Mammary epithelial cell (primary cell): ENCODE measurements at regions not wholly inside any gene's neighbourhood (a gene's known extent, or its start where the extent isn't known, plus 50 kb on each side); places are given as distances from the start of the nearest gene placed in this dataset.

Experiments used
- EZH2 ChIP-seq: IDR thresholded peaks from 2 replicates; pipeline ENCODE4 v1.6.1; 2012; ENCODE audit warnings: low read length, inconsistent platforms, borderline replicate concordance
- TF ChIP-seq, protein P1 (sequence below), 2 donors: IDR thresholded peaks in 1 of 2; conservative IDR thresholded peaks in 1 of 2; 2 replicates each; pipeline ENCODE4 v1.5.1; 2011 to 2012; ENCODE audit warnings: inconsistent platforms in 2 of 2, low read length in 2 of 2, mild to moderate bottlenecking in 2 of 2, control low read depth in 1 of 2, low read depth in 1 of 2; ENCODE audit not compliant: insufficient read depth in 1 of 2; ENCODE audit errors: extremely low read depth in 1 of 2

DNA sequence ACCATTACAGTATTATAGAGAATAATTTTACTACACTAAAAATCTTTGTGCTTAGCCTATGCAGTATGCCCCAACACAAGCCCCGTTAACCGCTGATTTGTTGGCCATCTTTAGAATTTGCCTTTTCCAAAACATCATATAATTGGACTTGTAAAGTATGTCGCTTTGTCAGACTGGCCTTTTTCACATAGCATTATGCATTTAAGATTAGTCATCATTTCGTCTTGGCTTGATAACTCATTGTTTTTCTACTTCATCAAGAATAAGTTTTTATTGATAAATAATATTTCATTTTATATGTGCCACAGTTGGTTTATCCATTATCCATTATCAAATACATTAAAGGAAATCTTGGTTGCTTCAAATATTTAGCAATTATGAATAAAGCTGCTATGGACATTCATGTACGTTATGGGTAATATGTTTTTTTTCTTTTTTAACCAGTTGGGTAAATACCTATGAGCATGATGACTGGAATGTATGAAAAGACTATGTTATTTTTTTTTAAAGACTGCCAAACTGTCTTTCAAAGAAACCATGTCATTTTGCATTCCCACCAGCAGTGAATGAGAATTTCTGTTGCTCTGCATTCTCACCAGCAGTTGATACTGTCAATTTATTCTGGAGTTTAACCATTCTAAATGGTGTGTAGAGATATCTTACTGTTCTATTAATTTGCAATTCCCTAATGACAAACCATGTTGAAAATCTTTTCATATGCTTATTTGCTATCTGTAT, 273.1 kb upstream of the KCND2 start:
- TF ChIP-seq, protein P1, sequence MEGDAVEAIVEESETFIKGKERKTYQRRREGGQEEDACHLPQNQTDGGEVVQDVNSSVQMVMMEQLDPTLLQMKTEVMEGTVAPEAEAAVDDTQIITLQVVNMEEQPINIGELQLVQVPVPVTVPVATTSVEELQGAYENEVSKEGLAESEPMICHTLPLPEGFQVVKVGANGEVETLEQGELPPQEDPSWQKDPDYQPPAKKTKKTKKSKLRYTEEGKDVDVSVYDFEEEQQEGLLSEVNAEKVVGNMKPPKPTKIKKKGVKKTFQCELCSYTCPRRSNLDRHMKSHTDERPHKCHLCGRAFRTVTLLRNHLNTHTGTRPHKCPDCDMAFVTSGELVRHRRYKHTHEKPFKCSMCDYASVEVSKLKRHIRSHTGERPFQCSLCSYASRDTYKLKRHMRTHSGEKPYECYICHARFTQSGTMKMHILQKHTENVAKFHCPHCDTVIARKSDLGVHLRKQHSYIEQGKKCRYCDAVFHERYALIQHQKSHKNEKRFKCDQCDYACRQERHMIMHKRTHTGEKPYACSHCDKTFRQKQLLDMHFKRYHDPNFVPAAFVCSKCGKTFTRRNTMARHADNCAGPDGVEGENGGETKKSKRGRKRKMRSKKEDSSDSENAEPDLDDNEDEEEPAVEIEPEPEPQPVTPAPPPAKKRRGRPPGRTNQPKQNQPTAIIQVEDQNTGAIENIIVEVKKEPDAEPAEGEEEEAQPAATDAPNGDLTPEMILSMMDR (conservative IDR thresholded peaks at IDR 0.05 in 1 of 2, IDR thresholded peaks at IDR 0.05 in 1 of 2; ENCODE audit: extremely low read depth in 1 of 2, insufficient read depth in 1 of 2, low read depth in 1 of 2, low read length in 2 of 2), result no peak
- no peak for TF ChIP-seq EZH2
